H1 (cell line): ENCODE measurements at regions not wholly inside any gene's neighbourhood (a gene's known extent, or its start where the extent isn't known, plus 50 kb on each side); places are given as distances from the start of the nearest gene placed in this dataset.

ENCODE experiments used
- CTCF ChIA-PET: fragments of 300-600 bp; sonication (Branson Sonifier 250); formaldehyde crosslinking; loops from one replicate; lab custom pipeline; 2021; ENCODE audit not compliant: partially characterized antibody; lab: Charles Lee
- POLR2A ChIA-PET: fragments of 300-600 bp; sonication (Branson Sonifier 250); formaldehyde crosslinking; loops from one replicate; lab custom pipeline; 2021; ENCODE audit warnings: inconsistent platforms; ENCODE audit not compliant: partially characterized antibody; lab: Charles Lee
- DNase-seq, 2 experiments: peaks; one replicate each; pipeline versions ENCODE4 v3.0.0 to v3.0.0-alpha.2; 2010 to 2022; ENCODE audit warnings: low spot score in 2 of 2, low read depth in 1 of 2, mixed read lengths in 1 of 2
- FAIRE-seq: peaks from 2 replicates; lab custom pipeline; 2011; peaks lifted over from hg19 to GRCh38; lab: Jason Lieb, UNC
- H2AFZ ChIP-seq: 2 replicates; pipeline ENCODE4 v1.8.1; 2012; ENCODE audit warnings: low read length, inconsistent platforms
- H2AK5ac ChIP-seq: 2 replicates; pipeline ENCODE4 v1.6.1; 2013; ENCODE audit warnings: low read depth, low read length
- H2BK120ac ChIP-seq: replicated peaks from 2 replicates; pipeline ENCODE3; 2013; ENCODE audit warnings: low read depth, low read length, inconsistent platforms
- H2BK12ac ChIP-seq: 2 replicates; pipeline ENCODE4 v1.6.1; 2013; ENCODE audit warnings: low read depth, low read length
- H2BK15ac ChIP-seq: 2 replicates; pipeline ENCODE4 v1.6.1; 2013; ENCODE audit warnings: low read length
- H2BK20ac ChIP-seq: 2 replicates; pipeline ENCODE4 v1.6.1; 2013; ENCODE audit warnings: low read length
- H2BK5ac ChIP-seq: 2 replicates; pipeline ENCODE4 v1.6.1; 2013; ENCODE audit warnings: low read depth, low read length
- H3K14ac ChIP-seq: 2 replicates; pipeline ENCODE4 v1.6.1; 2013; ENCODE audit warnings: inconsistent platforms; ENCODE audit not compliant: insufficient read length
- H3K18ac ChIP-seq: 2 replicates; pipeline ENCODE4 v1.6.1; 2013; ENCODE audit warnings: low read length; ENCODE audit errors: extremely low read depth
- H3K23ac ChIP-seq: 2 replicates; pipeline ENCODE4 v1.6.1; 2013; ENCODE audit warnings: inconsistent platforms; ENCODE audit not compliant: insufficient read length
- H3K23me2 ChIP-seq: 2 replicates; pipeline ENCODE4 v1.6.1; 2013; ENCODE audit warnings: low read depth, low read length
- H3K27ac ChIP-seq: 2 replicates; pipeline ENCODE4 v1.6.1; 2011; ENCODE audit warnings: low read depth, low read length, inconsistent platforms
- H3K27me3 ChIP-seq, 4 experiments: replicated peaks in 1 of 4; 1 replicate in 1 of 4; 2 replicates in 3 of 4; pipeline versions ENCODE4 v1.6.1 to v1.8.1; 2011 to 2013; ENCODE audit warnings: low read length in 3 of 4, mild to moderate bottlenecking in 3 of 4, inconsistent platforms in 2 of 4, mixed read lengths in 2 of 4, moderate library complexity in 1 of 4; ENCODE audit not compliant: control insufficient read depth in 3 of 4, insufficient read depth in 3 of 4; ENCODE audit errors: extremely low read depth in 1 of 4
- H3K36me3 ChIP-seq, 4 experiments: 2 replicates each; pipeline versions ENCODE4 v1.6.1 to v1.8.1; 2011 to 2013; ENCODE audit warnings: mild to moderate bottlenecking in 4 of 4, low read length in 3 of 4, moderate library complexity in 2 of 4, control low read depth in 1 of 4, inconsistent platforms in 1 of 4; ENCODE audit not compliant: insufficient read depth in 4 of 4, control insufficient read depth in 2 of 4
- H3K4ac ChIP-seq: replicated peaks from 2 replicates; pipeline ENCODE3; 2013; ENCODE audit warnings: low read length, low read depth, mixed read lengths, inconsistent platforms; ENCODE audit not compliant: insufficient read length
- H3K4me1 ChIP-seq, 4 experiments: replicated peaks in 1 of 4; 1 replicate in 1 of 4; 2 replicates in 3 of 4; pipeline versions ENCODE4 v1.6.1 to v1.8.1; 2011 to 2013; ENCODE audit warnings: low read length in 3 of 4, inconsistent platforms in 2 of 4, mixed read lengths in 1 of 4; ENCODE audit not compliant: insufficient read depth in 4 of 4, control insufficient read depth in 3 of 4
- H3K4me2 ChIP-seq, 2 experiments: 2 replicates each; pipeline versions ENCODE4 v1.6.1 to v1.8.1; 2011 to 2013; ENCODE audit warnings: low read depth in 2 of 2, low read length in 2 of 2, control low read depth in 1 of 2, inconsistent platforms in 1 of 2, mild to moderate bottlenecking in 1 of 2; ENCODE audit not compliant: insufficient read depth in 1 of 2
- H3K4me3 ChIP-seq, 4 experiments: fragments of 200-600, 300-600 bp in 1 of 4; sonication (generic), shearing (Covaris generic), sonication (Bioruptor Twin) in 1 of 4; 2 replicates each; pipeline versions ENCODE4 v1.5.1 to v1.8.1; 2011 to 2016; ENCODE audit warnings: low read length in 4 of 4, low read depth in 3 of 4, control low read depth in 2 of 4, inconsistent platforms in 2 of 4, mild to moderate bottlenecking in 2 of 4, mixed read lengths in 1 of 4, moderate library complexity in 1 of 4; ENCODE audit not compliant: insufficient read depth in 2 of 4; ENCODE audit errors: extremely low read depth in 1 of 4
- H3K56ac ChIP-seq: replicated peaks from 2 replicates; pipeline ENCODE3; 2013; ENCODE audit warnings: low read depth, mild to moderate bottlenecking, mixed read lengths, low read length, inconsistent platforms; ENCODE audit not compliant: insufficient read length
- H3K79me1 ChIP-seq: 2 replicates; pipeline ENCODE4 v1.6.1; 2013; ENCODE audit warnings: low read depth, low read length, control low read depth
- H3K79me2 ChIP-seq, 2 experiments: 2 replicates each; pipeline versions ENCODE4 v1.6.1 to v1.8.1; 2012 to 2013; ENCODE audit warnings: low read length in 2 of 2, mild to moderate bottlenecking in 2 of 2, inconsistent platforms in 1 of 2; ENCODE audit not compliant: insufficient read depth in 2 of 2, control insufficient read depth in 1 of 2
- H3K9ac ChIP-seq, 4 experiments: replicated peaks in 1 of 4; 1 replicate in 1 of 4; 2 replicates in 3 of 4; pipeline versions ENCODE4 v1.6.1 to v1.8.1; 2011 to 2013; ENCODE audit warnings: low read depth in 3 of 4, low read length in 3 of 4, control low read depth in 2 of 4, mild to moderate bottlenecking in 2 of 4, moderate library complexity in 2 of 4, inconsistent platforms in 1 of 4; ENCODE audit errors: extremely low read depth in 1 of 4
- H3K9me3 ChIP-seq, 2 experiments: 2 replicates each; pipeline versions ENCODE4 v1.6.1 to v1.8.1; 2012 to 2013; ENCODE audit warnings: mild to moderate bottlenecking in 2 of 2, moderate library complexity in 2 of 2, control low read depth in 1 of 2, inconsistent platforms in 1 of 2, low read depth in 1 of 2, low read length in 1 of 2, mixed read lengths in 1 of 2; ENCODE audit not compliant: insufficient read depth in 2 of 2
- H4K20me1 ChIP-seq, 2 experiments: replicated peaks in 1 of 2; 2 replicates each; pipeline versions ENCODE3 to v1.8.1; 2011 to 2013; ENCODE audit warnings: inconsistent platforms in 2 of 2, low read length in 2 of 2, mild to moderate bottlenecking in 1 of 2; ENCODE audit not compliant: insufficient read depth in 2 of 2, control insufficient read depth in 1 of 2
- H4K5ac ChIP-seq: 2 replicates; pipeline ENCODE4 v1.6.1; 2013; ENCODE audit warnings: low read length, low read depth, mixed read lengths, inconsistent platforms; ENCODE audit not compliant: insufficient read length
- H4K8ac ChIP-seq: 2 replicates; pipeline ENCODE4 v1.8.0; 2013; ENCODE audit warnings: mild to moderate bottlenecking, moderate library complexity, low read length, inconsistent platforms; ENCODE audit not compliant: insufficient read depth; ENCODE audit errors: extremely low read depth
- H4K91ac ChIP-seq: replicated peaks from 2 replicates; pipeline ENCODE3; 2013; ENCODE audit warnings: low read length, mixed read lengths, inconsistent platforms; ENCODE audit not compliant: insufficient read length
- ATF2 ChIP-seq: IDR thresholded peaks from 2 replicates; pipeline ENCODE4 v1.6.1; 2012; ENCODE audit warnings: low read length, inconsistent platforms
- BACH1 ChIP-seq: IDR thresholded peaks from 2 replicates; pipeline ENCODE4 v1.6.1; 2012; ENCODE audit warnings: low read length, improper control_type of control experiment
- CHD2 ChIP-seq: IDR thresholded peaks from 2 replicates; pipeline ENCODE4 v1.6.1; 2012; ENCODE audit warnings: low read length, improper control_type of control experiment
- CTBP2 ChIP-seq: IDR thresholded peaks from 2 replicates; pipeline ENCODE4 v1.7.0; 2011; ENCODE audit warnings: borderline replicate concordance, mild to moderate bottlenecking, moderate library complexity, mixed read lengths, low read length; ENCODE audit not compliant: insufficient read depth, insufficient read length
- EGR1 ChIP-seq: IDR thresholded peaks from 2 replicates; pipeline ENCODE4 v1.6.1; 2011; ENCODE audit warnings: low read depth, low read length, borderline replicate concordance
- GTF2F1 ChIP-seq: IDR thresholded peaks from 2 replicates; pipeline ENCODE4 v1.6.1; 2012; ENCODE audit warnings: low read depth, low read length, improper control_type of control experiment, borderline replicate concordance
- HDAC2 ChIP-seq, 2 experiments: fragments of 300-600 bp in 1 of 2; sonication (generic) in 1 of 2; IDR thresholded peaks; 2 replicates each; pipeline ENCODE4 v1.6.1; 2011 to 2012; ENCODE audit warnings: low read depth in 2 of 2, low read length in 2 of 2, mild to moderate bottlenecking in 2 of 2, moderate library complexity in 2 of 2, borderline replicate concordance in 1 of 2, inconsistent platforms in 1 of 2
- KDM1A ChIP-seq: fragments of 200-600, 300-600 bp; sonication (generic); IDR thresholded peaks from 2 replicates; pipeline ENCODE4 v1.7.1; 2016; ENCODE audit warnings: mild to moderate bottlenecking, low read length, borderline replicate concordance
- SIN3A ChIP-seq, 2 experiments: IDR thresholded peaks in 1 of 2; conservative IDR thresholded peaks in 1 of 2; 2 replicates each; pipeline ENCODE4 v1.6.1; 2011 to 2012; ENCODE audit warnings: low read length in 2 of 2, improper control_type of control experiment in 1 of 2, low read depth in 1 of 2, mild to moderate bottlenecking in 1 of 2
- SP1 ChIP-seq: IDR thresholded peaks from 2 replicates; pipeline ENCODE4 v1.6.1; 2011; ENCODE audit warnings: low read depth, low read length
- SRF ChIP-seq: IDR thresholded peaks from 2 replicates; pipeline ENCODE4 v1.6.1; 2011; ENCODE audit warnings: mild to moderate bottlenecking, low read depth, low read length, moderate library complexity
- SUZ12 ChIP-seq: fragments of 200-600 bp; sonication (generic); IDR thresholded peaks from 2 replicates; pipeline ENCODE4 v1.6.1; 2012; ENCODE audit warnings: mild to moderate bottlenecking, inconsistent platforms, low read length, moderate library complexity, mixed read lengths
- TEAD4 ChIP-seq: IDR thresholded peaks from 2 replicates; pipeline ENCODE4 v1.6.1; 2012; ENCODE audit warnings: low read depth, low read length, inconsistent platforms, mixed read lengths
- WGBS, 2 experiments: shearing (Covaris generic) in 1 of 2; methylation state at CpG; one replicate each; pipeline versions ENCODE4 v1.1.6 to v1.1.7; 2013 to 2015; ENCODE audit warnings: low lambda C conversion rate in 2 of 2, mixed read lengths in 2 of 2, inconsistent platforms in 1 of 2, low coverage in 1 of 2, missing lambda C conversion rate in 1 of 2; ENCODE audit not compliant: insufficient replicate concordance in 2 of 2, insufficient coverage in 1 of 2, insufficient read length in 1 of 2; ENCODE audit errors: extremely low coverage in 1 of 2, missing lambda C conversion rate in 1 of 2; 5-methylcytosine and 5-hydroxymethylcytosine counted together

DNA sequence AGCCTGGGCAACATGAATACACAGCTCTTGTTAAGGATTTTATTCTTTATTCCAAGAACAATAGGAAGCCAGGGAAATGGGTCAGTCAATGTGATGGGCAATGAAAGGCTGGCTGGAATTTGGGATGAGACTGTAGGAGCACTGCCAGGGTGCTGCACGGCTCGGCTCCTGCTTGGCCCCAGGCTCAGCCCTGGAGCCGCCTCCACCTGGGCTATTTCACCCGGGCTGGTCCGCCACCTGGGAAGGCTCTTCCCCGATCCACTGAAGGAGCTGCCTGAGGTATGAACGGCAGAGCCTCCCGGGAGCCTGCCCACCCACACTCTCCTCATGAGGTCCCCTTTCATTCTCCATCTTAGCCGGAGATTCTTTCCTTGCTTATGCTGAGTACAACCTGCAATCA is 80.4 kb upstream of the KMT2C start:
- FAIRE-seq = no peak
- TF ChIP-seq KDM1A (no peak), CTBP2 (no peak), SIN3A (conservative IDR thresholded peaks at IDR 0.05 in 1 of 2, IDR thresholded peaks at IDR 0.05 in 1 of 2; ENCODE audit: low read depth in 1 of 2, low read length in 2 of 2) (no peak), CHD2 (no peak), SP1 (no peak), BACH1 (no peak), TEAD4 (no peak), EGR1 (no peak), SRF (no peak), GTF2F1 (no peak), SUZ12 (no peak), ATF2 (no peak), HDAC2 (IDR thresholded peaks at IDR 0.05; ENCODE audit: borderline replicate concordance in 1 of 2, low read depth in 2 of 2, low read length in 2 of 2) (no peak)

More for the DNA sequence above, 80.4 kb upstream of the KMT2C start:
- ChIA-PET CTCF (interaction anchor here (0.6 to 1.2 kb wide), 2 partner anchors 17 to 127 kb away, joined by 3 to 4 read pairs; no protein-coding TSS in a partner anchor), POLR2A (no interaction called here)
- Histone ChIP-seq H3K4me1 (no peaks in the 10 kb centered on the region), H3K79me1 (no peaks in the 10 kb centered on the region), H2BK12ac (no peak overlapping the region), H4K5ac (no peak overlapping the region), H4K8ac (no peak overlapping the region), H2BK5ac (no peak overlapping the region), H3K23me2 (no peaks in the 10 kb centered on the region), H4K20me1 (no peaks in the 10 kb centered on the region), H3K18ac (no peak overlapping the region), H4K91ac (no peak overlapping the region), H3K36me3 (no peaks in the 10 kb centered on the region), H2BK15ac (no peak overlapping the region), H3K9me3 (peaks cover 5 to 6% of the 10 kb centered on the region in 2 experiments; a peak in 2 of 4 replicates), H3K4me2 (no peak overlapping the region), H2AK5ac (no peak overlapping the region), H3K9ac (no peak overlapping the region), H2AFZ (no peak overlapping the region), H3K4ac (no peak overlapping the region), H3K27ac (no peak overlapping the region), H3K14ac (no peak overlapping the region), H3K56ac (no peak overlapping the region), H3K27me3 (no peaks in the 10 kb centered on the region), H3K79me2 (no peaks in the 10 kb centered on the region), H3K23ac (no peak overlapping the region), H2BK120ac (no peak overlapping the region), H3K4me3 (no peak overlapping the region), H2BK20ac (no peak overlapping the region)
- no peak for DNase-seq
- 88% methylated on average over 9 of the region's 9 CpGs; no CpG with 5 or more reads in 1 of the 2 experiments for WGBS, 2 experiments
